Sciatic nerve (tissue), 2 donors: ENCODE measurements at regions not wholly inside any gene's neighbourhood (a gene's known extent, or its start where the extent isn't known, plus 50 kb on each side); places are given as distances from the start of the nearest gene placed in this dataset.

Source experiments
- ATAC-seq: fragments of 200-7000 bp; cut with Tn5 transposase; one replicate; pipeline ENCODE4 v1.9.1; 2020; ENCODE audit warnings: mild to moderate bottlenecking, moderate library complexity
- DNase-seq: peaks from one replicate; pipeline ENCODE4 v3.0.0-alpha.2; 2020; ENCODE audit warnings: low spot score
- intact Hi-C: fragments of 100-400 bp; cut with DNase I; formaldehyde crosslinking; loops from one replicate; pipeline ENCODE4 v1.14.2; 2022
- donor health status: DM: no; HTN: no; CAD: no.
- donor health status: DM: no; HTN: no; CAD: no.

GRCh38 chr9:119967867-119968535 is 598.8 kb upstream of the BRINP1 start:
- DNase-seq (no peak), ATAC-seq (no peak)
- intact Hi-C loops: no loop called here

GRCh38 chr9:119963798-119964372 is 594.6 kb upstream of the BRINP1 start:
- intact Hi-C loops: no loop called here
- DNase-seq: no peak

GRCh38 chr9:119963258-119963797 is 594.1 kb upstream of the BRINP1 start:
- intact Hi-C loops: no loop called here
- DNase-seq: no peak
- ATAC-seq: no peak

More at GRCh38 chr9:119963798-119964372, 594.6 kb upstream of the BRINP1 start:
- ATAC-seq: peak; percentile 30

GRCh38 chr9:119961774-119962424 is 592.7 kb upstream of the BRINP1 start:
- intact Hi-C loops: no loop called here
- ATAC-seq (no peak), DNase-seq (no peak)

GRCh38 chr9:119959846-119960545 is 590.8 kb upstream of the BRINP1 start:
- DNase-seq: no peak
- ATAC-seq: no peak
- intact Hi-C loops: no loop called here

GRCh38 chr9:119956111-119956510 is 586.9 kb upstream of the BRINP1 start:
- no peak for DNase-seq
- intact Hi-C loops: no loop called here
- no peak for ATAC-seq

- intact Hi-C loops: no loop called here
- DNase-seq (no peak), ATAC-seq (no peak)
These were observed 586.0 kb upstream of the BRINP1 start for GRCh38 chr9:119955276-119955675.

GRCh38 chr9:119951591-119951990 is 582.4 kb upstream of the BRINP1 start:
- intact Hi-C loops: no loop called here
- ATAC-seq: no peak
- DNase-seq: no peak

- intact Hi-C loops: no loop called here
- DNase-seq (no peak), ATAC-seq (peak; percentile 46)
These were observed 581.9 kb upstream of the BRINP1 start for GRCh38 chr9:119951090-119951489.

- intact Hi-C loops: no loop called here
- ATAC-seq (no peak), DNase-seq (no peak)
These were observed 576.5 kb upstream of the BRINP1 start for GRCh38 chr9:119945686-119946085.

- DNase-seq (no peak), ATAC-seq (no peak)
- intact Hi-C loops: no loop called here
These were observed 571.9 kb upstream of the BRINP1 start for GRCh38 chr9:119941091-119941490.

- intact Hi-C loops: no loop called here
- DNase-seq: no peak
- ATAC-seq: no peak
These were observed 569.6 kb upstream of the BRINP1 start for GRCh38 chr9:119938871-119939270.

- intact Hi-C loops: no loop called here
These were observed 565.3 kb upstream of the BRINP1 start for GRCh38 chr9:119934497-119934896.

GRCh38 chr9:119933191-119933590 is 564.0 kb upstream of the BRINP1 start:
- no peak for DNase-seq
- no peak for ATAC-seq
- intact Hi-C loops: no loop called here

More at GRCh38 chr9:119934497-119934896, 565.3 kb upstream of the BRINP1 start:
- DNase-seq (no peak), ATAC-seq (no peak)

GRCh38 chr9:119924736-119925135 is 555.5 kb upstream of the BRINP1 start:
- no peak for DNase-seq
- intact Hi-C loops: no loop called here
- no peak for ATAC-seq

GRCh38 chr9:119917175-119917574 is 547.9 kb upstream of the BRINP1 start:
- ATAC-seq: no peak
- DNase-seq: no peak
- intact Hi-C loops: no loop called here

- ATAC-seq: no peak
- intact Hi-C loops: no loop called here
- DNase-seq: no peak
These were observed 537.8 kb upstream of the BRINP1 start for GRCh38 chr9:119907056-119907455.

- ATAC-seq (no peak), DNase-seq (no peak)
- intact Hi-C loops: no loop called here
These were observed 536.5 kb upstream of the BRINP1 start for GRCh38 chr9:119905724-119906123.

GRCh38 chr9:119903851-119904250 is 534.6 kb upstream of the BRINP1 start:
- intact Hi-C loops: no loop called here
- no peak for DNase-seq
- ATAC-seq: no peak

- intact Hi-C loops: no loop called here
- DNase-seq (no peak), ATAC-seq (no peak)
These were observed 533.4 kb upstream of the BRINP1 start for GRCh38 chr9:119902611-119903010.
